ENCODE measurements at regions not wholly inside any gene's neighbourhood (a gene's known extent, or its start where the extent isn't known, plus 50 kb on each side); places are given as distances from the start of the nearest gene placed in this dataset.

- Histone ChIP-seq H3K9me3 (ENCODE audit: insufficient read depth in 2 of 2, low read depth in 1 of 2, low read length in 1 of 2) (no peaks in the 10 kb centered on the region), H3K79me1 (ENCODE audit: low read depth, low read length) (0 out of 2 replicates have a peak, but pooled peaks cover 7% of the 10 kb centered on the region), H3K79me2 (ENCODE audit: control insufficient read depth in 1 of 2, insufficient read depth in 2 of 2, low read length in 2 of 2) (peaks cover 0 to 30% of the 10 kb centered on the region in 2 experiments; a peak in 1 of 4 replicates), H2BK15ac (ENCODE audit: low read length) (no peak overlapping the region), H3K56ac (replicated peaks; ENCODE audit: insufficient read length, low read depth, low read length) (no peak overlapping the region), H2AFZ (ENCODE audit: low read length) (no peak overlapping the region), H3K4me2 (ENCODE audit: insufficient read depth in 1 of 2, low read depth in 2 of 2, low read length in 2 of 2) (no peak overlapping the region), H3K4ac (replicated peaks; ENCODE audit: insufficient read length, low read depth, low read length) (no peak overlapping the region), H2BK5ac (ENCODE audit: low read depth, low read length) (no peak overlapping the region), H2BK12ac (ENCODE audit: low read depth, low read length) (no peak overlapping the region), H2AK5ac (ENCODE audit: low read depth, low read length) (no peak overlapping the region), H4K5ac (ENCODE audit: insufficient read length, low read depth, low read length) (no peak overlapping the region), H4K20me1 (replicated peaks in 1 of 2; ENCODE audit: control insufficient read depth in 1 of 2, insufficient read depth in 2 of 2, low read length in 2 of 2) (peaks cover 4% of the 10 kb centered on the region in 2 experiments), H3K23me2 (ENCODE audit: low read depth, low read length) (peaks cover 5% of the 10 kb centered on the region; the same call in 1 of the 2 replicates), H3K27ac (ENCODE audit: low read depth, low read length) (no peak overlapping the region), H3K23ac (ENCODE audit: insufficient read length) (no peak overlapping the region), H3K4me1 (replicated peaks in 1 of 4; ENCODE audit: control insufficient read depth in 3 of 4, insufficient read depth in 4 of 4, low read length in 3 of 4) (peaks cover 6 to 16% (median 12%) of the 10 kb centered on the region in 4 experiments), H3K14ac (ENCODE audit: insufficient read length) (no peak overlapping the region), H3K9ac (replicated peaks in 1 of 4; ENCODE audit: extremely low read depth in 1 of 4, low read depth in 3 of 4, low read length in 3 of 4) (no peak overlapping the region), H2BK20ac (ENCODE audit: low read length) (no peak overlapping the region), H4K91ac (replicated peaks; ENCODE audit: insufficient read length, low read length) (no peak overlapping the region), H3K4me3 (ENCODE audit: extremely low read depth in 1 of 4, insufficient read depth in 2 of 4, low read depth in 3 of 4, low read length in 4 of 4) (no peak overlapping the region), H3K36me3 (ENCODE audit: control insufficient read depth in 2 of 4, insufficient read depth in 4 of 4, low read length in 3 of 4) (no peaks in the 10 kb centered on the region), H2BK120ac (replicated peaks; ENCODE audit: low read depth, low read length) (no peak overlapping the region), H3K18ac (ENCODE audit: extremely low read depth, low read length) (no peak overlapping the region), H4K8ac (ENCODE audit: extremely low read depth, insufficient read depth, low read length) (no peak overlapping the region), H3K27me3 (replicated peaks in 1 of 4; ENCODE audit: control insufficient read depth in 3 of 4, extremely low read depth in 1 of 4, insufficient read depth in 3 of 4, low read length in 3 of 4) (no peaks in the 10 kb centered on the region)
- ChIA-PET POLR2A (ENCODE audit: partially characterized antibody) (interaction anchor here (0.8 to 1.3 kb wide), 3 partner anchors 9 to 37 kb away, joined by 3 to 4 read pairs (median 3); no protein-coding TSS in a partner anchor), CTCF (ENCODE audit: partially characterized antibody) (interaction anchor here (1.2 to 4.0 kb wide), 3 partner anchors 23 to 100 kb away, joined by 3 to 20 read pairs (median 4); no protein-coding TSS in a partner anchor)
- FAIRE-seq (no peak), DNase-seq (ENCODE audit: low read depth in 1 of 2, low spot score in 2 of 2) (no peak)
- WGBS, 2 experiments (ENCODE audit: extremely low coverage in 1 of 2, insufficient coverage in 1 of 2, insufficient read length in 1 of 2, insufficient replicate concordance in 2 of 2, low coverage in 1 of 2, low lambda C conversion rate in 2 of 2, missing lambda C conversion rate in 1 of 2): 95% methylated on average over 9 of the region's 9 CpGs; no CpG with 5 or more reads in 1 of the 2 experiments
- TF ChIP-seq SIRT6 (IDR thresholded peaks at IDR 0.05; ENCODE audit: low read length) (no peak), SAP30 (IDR thresholded peaks at IDR 0.05; ENCODE audit: insufficient read depth, insufficient replicate concordance, low read length) (no peak), SP2 (IDR thresholded peaks at IDR 0.05; ENCODE audit: low read length) (no peak), HDAC6 (IDR thresholded peaks at IDR 0.05; ENCODE audit: low read depth, low read length) (no peak), RXRA (IDR thresholded peaks at IDR 0.05; ENCODE audit: insufficient read depth, low read depth, low read length) (no peak), JUND (IDR thresholded peaks at IDR 0.05; ENCODE audit: low read length) (no peak), HDAC2 (IDR thresholded peaks at IDR 0.05; ENCODE audit: borderline replicate concordance in 1 of 2, low read depth in 2 of 2, low read length in 2 of 2) (no peak), SP4 (IDR thresholded peaks at IDR 0.05; ENCODE audit: low read length) (no peak), FOSL1 (IDR thresholded peaks at IDR 0.05; ENCODE audit: insufficient read depth, low read depth, low read length) (no peak), SRF (IDR thresholded peaks at IDR 0.05; ENCODE audit: low read depth, low read length) (no peak), POLR2A (IDR thresholded peaks at IDR 0.05; ENCODE audit: control extremely low read depth in 1 of 2, low read depth in 2 of 2, low read length in 2 of 2) (no peak), NRF1 (IDR thresholded peaks at IDR 0.05; ENCODE audit: low read depth, low read length) (no peak), ASH2L (IDR thresholded peaks at IDR 0.05; ENCODE audit: low read length) (no peak), SUZ12 (IDR thresholded peaks at IDR 0.05; ENCODE audit: low read length) (no peak)
These were observed 218.3 kb downstream of the AACS start for GRCh38 chr12:125283521-125283920.
